ENCODE measurements at regions not wholly inside any gene's neighbourhood (a gene's known extent, or its start where the extent isn't known, plus 50 kb on each side); places are given as distances from the start of the nearest gene placed in this dataset.
"Not testable (repeated sequence)": the region's sequence is repeated elsewhere in the genome, so short reads cannot be mapped to it uniquely, and the experiment has no call there.

DNA sequence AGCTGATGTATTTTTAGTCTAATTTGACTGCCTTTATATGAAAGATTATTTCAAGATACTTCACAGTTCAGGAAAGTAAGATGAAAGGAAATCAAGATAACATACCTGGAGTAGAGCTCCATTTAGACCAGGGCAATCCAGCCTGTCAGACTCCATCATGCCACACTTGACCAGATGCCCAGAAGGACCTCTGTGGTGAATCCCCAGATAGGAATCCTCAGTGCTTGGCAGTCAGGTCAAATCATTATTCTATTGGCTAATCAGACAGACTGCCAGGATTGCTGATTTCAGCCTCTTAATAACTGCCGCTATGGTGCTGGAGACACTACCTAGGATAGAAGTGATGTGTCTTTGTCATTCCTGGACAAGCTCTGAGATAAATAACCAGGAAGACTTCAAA lies 404.2 kb downstream of the STK39 start:
- DNase-seq = no peak

DNA sequence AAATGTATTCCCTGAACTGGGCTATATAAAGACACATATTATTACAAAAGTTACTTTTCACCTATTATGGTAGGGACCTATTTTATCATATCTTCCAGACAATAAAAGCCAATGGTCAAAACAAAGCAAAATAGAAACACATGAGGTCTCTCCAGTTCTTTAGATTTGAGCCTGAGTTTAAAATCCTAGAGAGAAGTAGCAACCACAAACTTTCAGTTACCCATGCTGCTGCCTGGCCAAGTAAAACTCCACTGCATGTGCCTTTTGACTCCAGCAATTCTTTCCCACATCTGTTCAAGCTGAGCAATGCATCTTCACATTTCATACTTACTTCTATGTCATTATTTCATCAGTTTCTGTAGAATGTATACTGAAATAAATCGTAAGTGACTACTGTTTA lies 405.3 kb downstream of the STK39 start:
- DNase-seq = no peak

DNA sequence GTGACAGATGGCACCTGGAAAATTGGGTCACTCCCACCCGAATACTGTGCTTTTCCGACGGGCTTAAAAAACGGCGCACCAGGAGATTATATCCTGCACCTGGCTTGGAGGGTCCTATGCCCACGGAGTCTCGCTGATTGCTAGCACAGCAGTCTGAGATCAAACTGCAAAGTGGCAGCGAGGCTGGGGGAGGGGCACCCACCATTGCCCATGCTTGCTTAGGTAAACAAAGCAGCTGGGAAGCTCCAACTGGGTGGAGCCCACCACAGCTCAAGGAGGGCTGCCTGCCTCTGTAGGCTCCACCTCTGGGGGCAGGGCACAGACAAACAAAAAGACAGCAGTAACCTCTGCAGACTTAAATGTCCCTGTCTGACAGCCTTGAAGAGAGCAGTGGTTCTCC lies 412.1 kb downstream of the STK39 start:
- not testable (repeated sequence) for DNase-seq

DNA sequence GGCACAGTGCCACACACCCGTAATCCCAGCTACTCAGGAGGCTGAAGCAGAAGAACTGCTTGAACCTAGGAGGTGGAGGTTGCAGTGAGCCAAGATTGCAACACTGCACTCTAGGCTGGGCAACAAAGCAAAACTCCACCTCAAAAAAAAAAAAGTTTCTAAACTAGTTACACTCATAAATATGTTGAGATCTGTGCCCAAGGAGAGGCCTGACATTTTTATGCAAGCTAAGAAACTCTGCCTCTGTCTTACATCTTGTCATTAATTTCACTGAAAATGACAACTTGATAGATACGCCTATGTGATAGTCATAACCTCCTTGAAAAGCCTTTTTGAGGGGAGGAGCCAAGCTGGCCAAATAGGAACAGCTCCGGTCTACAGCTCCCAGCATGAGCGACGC lies 412.7 kb downstream of the STK39 start:
- no peak for DNase-seq

DNA sequence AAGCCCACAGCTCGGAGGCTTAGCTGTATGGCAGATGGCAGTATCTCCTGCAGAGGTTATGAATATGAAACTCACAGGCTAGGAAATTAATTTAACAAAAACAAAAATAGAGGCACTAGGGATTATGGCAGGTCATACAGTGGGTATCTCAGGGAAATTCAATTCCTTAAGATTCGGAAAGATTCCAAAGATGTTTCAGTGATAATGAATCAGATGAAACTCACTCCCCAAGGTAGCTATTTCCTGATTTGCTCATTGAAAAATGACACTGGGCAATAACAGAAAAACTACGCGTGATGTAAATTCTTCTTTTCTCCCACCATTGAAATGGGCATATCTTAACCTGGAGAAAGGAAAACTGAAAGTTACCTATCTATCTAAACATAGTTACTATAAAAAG lies 414.1 kb downstream of the STK39 start:
- DNase-seq = no peak

DNA sequence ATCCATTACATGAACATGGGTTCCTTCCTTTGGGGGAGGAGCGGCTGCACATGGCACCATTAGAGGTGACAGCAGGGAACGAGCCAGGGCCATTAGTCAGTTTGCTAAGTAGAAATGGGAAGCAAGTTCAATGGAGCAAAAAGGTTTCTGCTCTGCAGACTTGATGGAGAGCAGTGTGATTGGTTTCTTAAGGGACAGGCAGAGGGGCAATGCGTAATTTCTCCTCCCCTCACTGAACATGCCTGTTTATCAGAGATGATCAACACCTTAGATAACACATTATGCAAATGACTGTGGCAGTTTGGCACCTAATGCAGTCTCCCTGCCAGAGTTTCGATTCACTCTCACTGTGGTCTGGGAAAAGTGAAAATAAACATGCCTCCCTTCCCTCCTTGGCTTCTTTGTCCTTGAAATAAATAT lies 414.5 kb downstream of the STK39 start:
- DNase-seq = no peak

DNA sequence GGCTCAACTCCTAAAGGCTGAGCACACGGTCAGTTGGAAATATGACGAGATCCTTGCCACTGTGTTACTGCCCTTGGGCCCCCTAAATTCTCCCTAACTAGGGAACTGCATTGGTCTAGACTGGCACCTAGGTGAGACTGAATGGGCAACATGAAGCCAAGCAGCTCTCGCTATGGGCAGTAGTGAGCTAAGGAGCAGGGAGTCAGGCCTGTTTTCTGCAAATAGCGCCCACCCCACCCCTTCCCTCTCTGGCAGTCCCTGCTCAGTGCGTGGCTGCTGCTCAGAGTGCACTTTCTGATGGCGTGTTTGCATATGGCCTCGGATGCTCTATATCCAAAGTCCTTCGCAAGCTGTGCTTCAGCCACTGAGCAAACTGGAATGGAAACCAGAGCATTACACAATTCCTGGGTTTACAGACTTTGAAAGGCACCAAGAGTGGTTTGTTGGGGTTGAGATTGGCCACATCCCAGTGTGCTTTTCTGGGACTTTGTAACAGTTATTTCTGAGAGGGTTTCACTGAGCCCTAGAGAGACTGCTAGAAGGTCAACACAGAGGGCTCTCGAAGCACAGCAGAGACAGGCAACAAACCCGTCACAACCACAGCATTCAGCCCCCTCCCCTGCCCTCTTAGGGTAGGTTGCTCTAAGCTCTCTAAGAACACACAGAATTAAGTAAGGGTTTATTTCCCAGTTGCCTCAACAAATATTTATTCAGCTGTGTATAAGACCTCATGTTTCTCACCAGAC lies 419.9 kb downstream of the STK39 start:
- no peak for DNase-seq

DNA sequence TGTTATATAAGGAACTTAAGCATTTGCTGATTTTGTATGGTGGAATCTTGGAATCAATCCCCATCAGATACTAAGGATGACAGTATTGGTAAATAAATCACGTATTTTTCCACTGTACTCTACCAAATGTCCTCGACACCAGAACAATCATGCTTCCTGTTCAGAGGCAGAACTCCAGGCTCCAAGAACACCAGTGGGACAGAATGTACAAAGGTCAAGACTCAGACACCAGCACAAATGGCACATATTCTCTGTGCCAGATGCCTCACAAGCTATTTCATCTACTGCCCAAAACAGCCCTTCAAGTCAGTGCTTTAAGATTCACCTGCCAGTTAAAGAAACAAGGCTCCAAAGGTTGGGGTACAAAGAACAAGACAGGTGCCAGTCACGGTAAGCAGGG lies 420.5 kb downstream of the STK39 start:
- DNase-seq = no peak

DNA sequence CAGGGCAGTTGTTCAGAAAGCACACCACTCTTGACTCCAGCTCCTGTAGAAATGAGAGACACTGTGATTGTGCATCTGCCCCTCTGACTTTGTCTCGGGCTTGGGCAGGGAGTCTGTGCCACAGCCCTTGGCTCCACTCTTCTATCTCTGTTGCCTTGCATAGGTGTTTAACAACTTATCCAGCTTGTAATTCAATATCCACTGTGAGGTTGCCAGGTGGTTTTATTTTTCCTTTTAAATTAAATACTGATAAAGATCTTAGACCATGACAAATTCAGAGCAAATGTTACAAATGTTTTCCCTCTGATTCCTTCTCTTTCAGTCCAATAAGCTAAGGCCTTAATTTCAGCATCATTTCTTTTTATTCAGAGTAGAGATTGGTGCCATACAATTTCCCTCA lies 421.7 kb downstream of the STK39 start:
- no peak for DNase-seq

DNA sequence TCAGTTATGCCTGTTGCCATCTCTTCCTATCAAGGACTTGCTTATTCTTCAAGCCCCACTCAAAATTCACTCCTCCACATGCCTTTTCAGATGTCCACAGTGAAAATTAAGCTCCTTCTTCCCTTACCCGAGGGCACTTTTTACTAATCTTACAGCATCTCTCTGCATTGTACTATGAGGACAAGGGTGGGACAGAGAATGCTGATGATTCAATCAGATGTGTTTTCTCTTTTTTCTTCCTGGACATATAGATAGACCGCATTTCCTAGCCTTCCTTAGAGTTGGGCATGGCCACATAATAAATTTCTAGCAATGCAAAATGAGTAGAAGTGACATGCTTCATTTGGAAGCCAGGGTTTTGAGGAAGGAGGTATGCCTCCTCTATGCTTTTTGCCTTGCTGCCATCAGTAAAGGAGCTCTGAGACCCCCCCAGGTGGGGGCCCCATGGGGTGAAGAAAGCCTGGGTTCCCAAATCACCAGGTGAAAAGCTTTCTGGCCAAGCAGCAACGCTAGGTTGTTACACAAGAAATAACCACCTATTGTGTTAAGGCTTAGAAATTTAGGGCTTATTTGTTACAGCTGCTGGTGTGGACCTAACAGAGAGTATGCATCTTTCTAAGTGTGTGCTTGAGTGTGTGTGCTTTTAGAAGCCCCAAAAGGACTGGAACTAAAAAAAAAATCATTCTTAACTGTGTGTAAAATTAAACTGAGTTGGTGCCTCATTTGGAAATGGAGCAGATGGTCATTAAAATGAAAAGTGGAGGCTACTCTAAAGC lies 424.5 kb downstream of the STK39 start:
- DNase-seq = no peak

DNA sequence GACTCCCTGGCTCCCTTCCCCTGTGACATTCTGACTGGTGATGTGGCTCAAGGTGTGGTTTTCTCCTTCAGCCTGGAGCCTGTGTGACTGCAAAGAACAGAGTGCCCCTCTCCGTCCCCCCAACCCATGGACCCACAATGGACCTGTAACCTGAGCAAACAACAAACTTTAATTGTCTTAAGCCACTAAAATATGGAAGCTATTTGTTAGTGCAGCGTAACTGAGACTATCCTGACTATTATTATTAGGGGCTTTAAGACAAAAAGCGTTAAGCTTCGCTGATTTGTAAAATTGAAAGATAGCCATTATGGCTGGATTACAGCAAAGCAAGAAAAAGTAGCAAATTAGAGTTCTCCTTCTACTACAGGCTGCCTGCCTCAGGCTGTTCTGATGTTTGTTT lies 426.9 kb downstream of the STK39 start:
- DNase-seq = no peak

DNA sequence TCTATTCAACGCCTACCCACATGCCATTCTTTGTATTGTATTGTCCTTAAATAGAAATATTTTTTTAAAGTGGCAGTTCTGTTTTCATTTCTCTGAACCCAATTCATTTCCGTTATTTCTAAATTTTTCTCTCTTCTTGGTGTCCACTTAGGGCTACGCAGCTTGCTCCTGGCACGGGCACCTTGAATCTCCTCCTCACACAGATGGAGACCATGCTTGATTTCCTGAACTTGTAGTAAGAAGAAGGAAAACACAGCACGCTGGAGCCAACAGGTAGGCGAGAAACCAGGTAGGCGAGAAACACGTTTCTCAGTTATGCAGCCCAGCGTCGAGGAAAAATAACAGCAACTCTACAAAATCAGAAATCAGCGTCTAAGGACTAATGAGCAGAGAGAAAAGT lies 428.9 kb downstream of the STK39 start:
- DNase-seq = no peak

DNA sequence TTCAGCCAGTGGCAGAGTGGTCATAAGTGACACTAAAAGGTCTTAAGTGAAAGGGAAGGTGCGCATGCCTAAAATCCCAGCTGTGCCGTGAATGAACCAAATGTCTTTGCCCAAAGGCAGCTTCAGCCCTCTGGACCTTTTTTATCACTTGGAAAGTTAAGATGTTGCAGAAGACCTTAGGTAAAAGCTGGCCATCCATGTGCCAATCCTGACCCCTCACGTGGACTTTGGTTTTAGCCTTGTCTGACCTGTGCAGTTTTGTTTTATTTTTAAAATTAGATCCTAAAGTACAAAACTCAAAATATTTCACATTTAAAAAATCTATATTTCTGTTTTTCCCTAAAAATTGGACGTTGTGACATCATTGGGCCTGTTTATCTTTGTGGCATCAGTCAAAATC lies 429.5 kb downstream of the STK39 start:
- DNase-seq = no peak

DNA sequence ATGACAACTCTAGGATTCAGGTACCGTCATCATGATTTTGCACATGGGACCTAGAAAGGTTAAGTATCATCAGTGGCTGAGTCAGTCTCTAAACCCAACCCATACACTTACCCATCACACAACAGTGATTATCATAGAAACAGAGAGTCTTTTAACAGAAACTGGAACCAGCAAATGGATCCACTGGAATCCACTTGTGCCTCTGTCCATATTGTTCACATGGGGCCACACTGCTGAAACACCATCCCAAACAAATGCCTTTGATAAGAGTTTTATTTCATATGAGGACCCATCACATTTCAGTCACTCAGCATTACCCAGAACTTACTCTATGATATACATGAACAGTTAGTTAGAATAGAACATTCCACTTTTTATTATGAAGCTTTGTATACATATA lies 430.0 kb downstream of the STK39 start:
- DNase-seq = no peak

DNA sequence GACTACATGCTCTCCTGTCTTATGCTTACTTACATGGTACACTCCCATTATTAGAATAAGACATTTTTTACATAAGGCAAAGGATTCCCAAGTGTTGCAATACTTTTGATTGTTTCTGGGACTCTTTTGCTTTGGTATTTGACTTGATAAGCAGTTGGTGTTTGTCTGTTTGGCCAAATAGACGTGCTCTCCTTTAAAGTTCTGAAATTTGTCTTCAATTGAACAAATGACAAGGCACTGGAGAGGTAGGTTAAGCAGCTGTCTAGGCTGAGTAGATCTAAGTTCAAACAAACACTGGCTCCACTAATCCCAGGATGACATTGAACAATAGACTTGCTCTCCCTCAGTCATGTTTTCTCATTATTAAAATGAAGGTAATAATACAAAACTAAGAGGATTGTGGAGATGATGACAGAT lies 430.5 kb downstream of the STK39 start:
- no peak for DNase-seq

DNA sequence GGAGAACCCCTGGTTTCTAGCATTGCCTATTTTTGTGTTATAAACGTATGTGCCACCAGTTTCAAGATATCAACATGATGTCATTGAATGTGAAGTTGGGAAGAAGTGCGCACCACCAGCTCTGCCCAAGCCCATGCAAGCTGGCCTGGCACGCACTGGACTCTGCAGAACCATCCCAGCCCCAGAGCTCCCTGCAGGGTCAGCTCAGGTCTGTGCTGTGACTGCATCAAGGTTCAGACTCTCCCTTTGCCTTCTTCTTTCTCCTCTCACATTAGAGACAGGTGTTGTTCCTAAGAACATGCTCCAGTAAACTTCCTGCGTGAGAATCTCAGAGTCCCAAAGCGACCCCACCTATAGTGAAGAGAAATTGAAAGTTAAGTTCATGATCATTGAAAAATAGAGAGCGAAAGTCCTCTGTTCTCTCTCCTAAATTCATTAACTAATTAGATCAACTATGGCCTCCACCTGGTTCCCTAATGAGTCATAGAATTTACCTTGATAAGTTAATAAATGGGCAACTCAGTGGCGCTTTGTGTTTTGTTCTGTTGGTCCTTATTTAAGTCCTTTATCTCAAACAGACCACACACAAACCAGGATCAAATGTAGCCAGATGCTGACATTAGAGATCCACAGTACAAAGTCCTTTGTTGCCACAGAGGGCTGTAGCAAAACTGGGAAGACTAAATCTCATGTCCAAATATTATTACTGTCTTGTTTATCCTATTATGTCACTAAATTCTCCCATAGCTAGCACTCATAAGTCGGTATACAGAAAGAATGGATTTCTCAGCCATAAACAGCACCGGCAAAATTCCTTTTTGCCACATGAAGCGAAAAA lies 432.3 kb downstream of the STK39 start:
- no peak for DNase-seq

DNA sequence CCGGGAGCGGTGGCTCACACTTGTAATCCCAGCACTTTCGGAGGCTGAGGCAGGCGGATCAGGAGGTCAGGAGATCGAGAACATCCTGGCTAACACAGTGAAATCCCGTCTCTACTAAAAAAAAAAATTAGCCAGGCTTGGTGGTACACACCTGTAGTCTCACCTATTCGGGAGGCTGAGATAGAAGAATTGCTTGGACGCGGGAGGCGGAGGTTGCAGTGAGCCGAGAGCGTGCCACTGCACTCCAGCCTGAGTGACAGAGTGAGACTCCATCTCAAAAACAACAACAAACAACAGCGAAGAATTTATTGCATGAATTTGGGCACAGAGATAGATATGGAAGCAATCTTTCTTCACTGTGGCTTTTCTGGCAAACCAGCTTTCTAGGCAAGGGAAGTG lies 432.9 kb downstream of the STK39 start:
- DNase-seq = not testable (repeated sequence)

DNA sequence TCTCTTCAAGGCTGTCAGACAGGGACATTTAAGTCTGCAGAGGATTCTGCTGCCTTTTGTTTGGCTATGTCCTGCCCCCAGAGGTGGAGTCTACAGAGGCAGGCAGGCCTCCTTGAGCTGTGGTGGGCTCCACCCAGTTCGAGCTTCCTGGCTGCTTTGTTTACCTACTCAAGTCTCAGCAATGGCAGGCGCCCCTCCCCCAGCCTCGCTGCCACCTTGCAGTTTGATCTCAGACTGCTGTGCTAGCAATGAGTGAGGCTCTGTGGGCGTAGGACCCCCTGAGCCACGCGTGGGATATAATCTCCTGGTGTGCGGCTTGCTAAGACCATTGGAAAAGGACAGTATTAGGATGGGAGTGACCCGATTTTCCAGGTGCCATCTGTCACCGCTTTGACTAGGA lies 437.6 kb downstream of the STK39 start:
- DNase-seq = not testable (repeated sequence)

DNA sequence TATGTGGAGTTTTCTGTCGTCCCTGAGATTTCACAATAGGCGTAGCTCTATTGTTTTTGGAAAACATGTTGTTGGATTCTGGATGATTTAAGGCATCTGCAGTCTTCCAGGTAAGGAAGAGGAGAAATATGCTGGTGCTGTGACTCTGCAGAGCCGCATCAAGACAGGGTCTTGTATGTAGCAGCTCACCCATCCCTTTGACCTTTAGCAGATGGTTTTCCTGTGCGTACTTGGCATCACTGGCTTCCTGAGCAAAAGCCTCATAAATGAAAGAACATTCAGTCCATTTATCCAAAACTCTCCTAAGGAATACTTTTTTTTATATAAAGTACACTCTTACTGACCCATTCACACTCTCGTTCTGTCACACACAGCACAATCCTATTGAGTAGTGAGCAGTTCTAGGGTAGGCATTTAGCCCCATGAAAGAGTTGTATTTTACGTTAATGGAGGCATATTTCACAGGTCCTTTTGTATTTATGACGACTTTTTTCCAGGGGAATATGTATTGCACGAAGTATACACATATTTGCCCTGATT lies 443.9 kb downstream of the STK39 start:
- no peak for DNase-seq

DNA sequence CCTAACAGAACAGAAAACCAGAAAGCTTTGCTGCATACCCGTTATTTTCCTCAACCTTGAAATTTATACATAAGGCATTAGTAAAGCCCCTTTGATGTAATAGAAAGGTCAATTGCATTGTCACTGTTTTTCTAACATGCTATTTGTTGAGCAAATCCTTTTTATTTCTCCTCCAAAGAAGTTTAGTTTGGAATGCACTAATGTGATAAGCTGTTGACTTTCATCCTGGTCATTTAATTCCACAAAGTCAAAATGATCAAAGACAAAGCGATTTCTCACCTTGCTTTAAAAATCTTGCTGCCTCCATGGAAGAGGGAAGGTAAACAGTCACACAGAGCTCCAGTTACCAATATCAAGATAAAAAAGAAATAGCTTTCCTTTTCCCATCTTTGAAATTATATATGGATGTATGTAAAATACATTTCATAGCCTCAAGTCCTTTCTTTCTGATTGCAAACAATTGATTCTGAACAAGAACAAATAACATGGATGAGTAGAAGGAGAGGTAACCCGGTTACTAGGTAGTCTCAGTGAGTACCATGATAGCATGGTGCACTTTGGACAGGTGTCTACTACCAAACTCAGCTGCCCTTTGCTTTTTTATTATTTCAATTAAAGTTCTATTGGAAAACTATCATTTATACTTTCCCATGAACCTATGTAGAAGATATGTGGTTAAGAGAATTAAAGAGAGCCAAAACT lies 452.7 kb downstream of the STK39 start:
- DNase-seq = no peak

DNA sequence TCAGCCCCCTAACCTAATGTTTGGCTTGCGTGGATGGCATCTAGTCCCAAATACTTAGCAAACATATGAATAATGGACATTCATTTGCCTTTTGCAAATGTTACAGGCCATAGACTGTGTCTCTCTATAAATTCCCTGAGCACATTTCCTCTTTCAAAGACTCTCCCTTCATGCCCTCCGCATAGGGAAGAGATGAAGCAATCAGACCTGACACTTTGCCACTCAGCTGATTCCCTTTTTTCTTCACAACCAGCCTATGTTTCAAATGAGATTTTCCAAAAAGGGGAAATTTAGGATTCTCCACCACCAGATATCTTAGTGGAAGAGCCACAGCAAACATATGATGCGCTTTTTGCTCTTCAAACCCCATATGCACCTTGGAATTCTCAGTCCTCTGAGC lies 453.7 kb downstream of the STK39 start:
- no peak for DNase-seq

DNA sequence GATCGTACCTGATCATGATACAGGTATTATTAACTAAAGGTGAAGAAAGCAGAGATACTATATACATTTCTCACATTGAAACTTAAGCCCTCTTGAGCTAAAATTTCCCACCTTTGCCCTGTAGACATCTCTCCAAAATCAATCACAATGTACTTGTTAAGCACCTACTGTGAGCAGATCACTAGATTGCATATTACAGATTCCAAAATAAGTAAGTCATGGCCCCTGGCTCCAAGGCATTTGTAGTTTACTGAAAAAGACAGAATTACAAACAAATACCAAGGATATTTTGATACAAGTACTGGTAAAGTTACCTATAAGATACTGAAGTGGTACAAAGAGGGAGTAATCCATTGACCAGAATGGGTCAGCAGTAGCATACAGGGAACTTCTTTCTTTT lies 455.3 kb downstream of the STK39 start:
- DNase-seq = no peak
